SK-N-MC (cell line): ENCODE measurements at regions not wholly inside any gene's neighbourhood (a gene's known extent, or its start where the extent isn't known, plus 50 kb on each side); places are given as distances from the start of the nearest gene placed in this dataset.

ENCODE experiments used
- DNase-seq: peaks from one replicate; pipeline ENCODE4 v3.0.0-alpha.2; 2011; ENCODE audit warnings: low read depth, low spot score
- H3K27ac ChIP-seq: fragments of 200-600 bp; sonication (generic); 2 replicates; pipeline ENCODE4 v1.5.1; 2016; ENCODE audit warnings: mixed run types
- H3K36me3 ChIP-seq: fragments of 200-600 bp; sonication (generic); 2 replicates; pipeline ENCODE4 v1.6.1; 2017; ENCODE audit warnings: antibody characterized with exemption, low read length, mixed read lengths; ENCODE audit not compliant: insufficient read depth
- H3K4me3 ChIP-seq: fragments of 200-600 bp; sonication (generic); 2 replicates; pipeline ENCODE4 v1.5.1; 2016
- H3K9ac ChIP-seq: fragments of 200-600 bp; sonication (generic); 2 replicates; pipeline ENCODE4 v1.8.0; 2017; ENCODE audit warnings: mixed run types, mixed read lengths; ENCODE audit not compliant: insufficient read length
- H3K9me3 ChIP-seq: fragments of 200-600 bp; sonication (generic); 2 replicates; pipeline ENCODE4 v1.6.1; 2017; ENCODE audit warnings: low read depth, mild to moderate bottlenecking, antibody characterized with exemption, low read length, moderate library complexity, mixed read lengths
- EZH2 ChIP-seq: fragments of 200-600 bp; sonication (generic); IDR thresholded peaks from one replicate; pipeline ENCODE4 v1.6.1; 2017; ENCODE audit warnings: antibody characterized with exemption
- FOXP2 ChIP-seq: optimal IDR thresholded peaks from 2 replicates; pipeline ENCODE3; 2011; ENCODE audit warnings: mild to moderate bottlenecking, moderate library complexity; ENCODE audit not compliant: insufficient read depth; ENCODE audit errors: extremely low read length, control extremely low read depth
- POLR2AphosphoS5 ChIP-seq: IDR thresholded peaks from 2 replicates; pipeline ENCODE4 v1.6.1; 2012; ENCODE audit warnings: mild to moderate bottlenecking, low read depth, low read length, borderline replicate concordance

DNA sequence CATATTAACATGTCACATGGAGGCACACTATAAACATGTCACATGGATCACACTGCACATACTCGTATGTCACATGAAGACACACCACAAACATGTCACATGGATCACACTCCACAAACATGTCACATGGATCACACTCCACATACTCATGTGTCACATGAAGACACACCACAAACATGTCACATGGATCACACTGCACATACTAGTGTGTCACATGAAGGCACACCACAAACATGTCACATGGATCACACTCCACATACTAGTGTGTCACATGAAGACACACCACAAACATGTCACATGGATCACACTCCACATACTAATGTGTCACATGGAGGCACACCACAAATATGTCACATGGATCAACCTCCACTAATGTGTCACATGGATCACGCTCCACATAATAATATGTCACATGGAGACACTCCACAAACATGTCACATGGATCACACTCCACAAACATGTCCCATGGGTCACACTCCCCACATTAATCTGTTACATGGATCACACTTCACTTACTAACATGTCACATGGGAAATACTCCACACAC is 195.6 kb upstream of the PFKP start:
- no peak overlapping the region for H3K27ac ChIP-seq
- no peak for DNase-seq
- H3K9me3 ChIP-seq, result no peaks in the 10 kb centered on the region
- no peak overlapping the region for H3K9ac ChIP-seq
- H3K4me3 ChIP-seq, result no peak overlapping the region
- H3K36me3 ChIP-seq, result no peaks in the 10 kb centered on the region
- TF ChIP-seq FOXP2 (no peak), POLR2AphosphoS5 (no peak), EZH2 (no peak)

DNA sequence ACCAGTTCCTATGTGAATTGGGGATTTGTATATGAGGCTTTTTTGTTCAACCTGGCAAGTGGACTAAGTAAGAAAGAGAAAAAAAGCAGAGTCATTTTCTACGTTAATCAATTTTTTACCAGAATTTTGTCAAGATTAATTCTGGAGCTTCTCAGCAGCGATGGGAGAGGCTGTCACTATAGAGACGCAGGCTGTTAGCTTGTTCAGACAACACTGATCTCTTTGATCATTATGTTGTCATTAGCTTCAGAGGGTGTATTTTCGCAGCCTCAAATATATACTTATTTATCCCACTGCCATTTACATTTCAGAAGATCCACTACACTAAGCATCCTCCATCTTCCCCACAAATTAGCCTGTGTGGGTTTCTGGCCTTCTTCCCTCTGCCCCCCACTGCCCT is 196.7 kb upstream of the PFKP start:
- Histone ChIP-seq H3K27ac (no peak overlapping the region), H3K9me3 (no peaks in the 10 kb centered on the region), H3K36me3 (no peaks in the 10 kb centered on the region), H3K4me3 (no peak overlapping the region), H3K9ac (no peak overlapping the region)
- DNase-seq, result no peak
- no peak for TF ChIP-seq EZH2
- no peak for TF ChIP-seq FOXP2
- TF ChIP-seq POLR2AphosphoS5, result no peak

DNA sequence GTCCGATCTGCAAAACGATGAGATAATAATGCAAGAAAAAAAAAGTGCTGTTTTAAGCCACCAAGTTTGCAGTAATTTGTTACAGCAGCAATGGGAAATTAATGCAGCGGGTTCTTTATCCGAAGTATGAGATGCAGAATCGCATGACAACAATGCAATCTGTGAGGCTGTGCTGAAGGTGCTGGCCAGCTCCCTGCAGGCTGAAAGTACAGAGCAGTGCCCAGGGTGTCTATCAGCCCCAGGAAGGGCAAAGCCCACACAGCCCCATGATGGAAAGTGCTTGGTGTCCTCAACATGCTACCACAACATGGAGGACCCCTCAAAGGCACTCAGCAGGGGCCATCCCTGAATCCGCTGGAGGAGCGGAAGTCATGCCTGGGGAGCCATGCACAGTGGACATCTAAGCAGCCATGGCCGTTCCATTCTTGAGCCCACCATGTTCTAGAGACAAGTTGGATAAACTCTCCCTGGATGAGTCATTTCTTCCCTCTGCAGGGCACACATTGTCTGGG is 199.5 kb upstream of the PFKP start:
- TF ChIP-seq EZH2, result no peak
- no peak for TF ChIP-seq POLR2AphosphoS5
- no peak for TF ChIP-seq FOXP2
- Histone ChIP-seq H3K9ac (no peak overlapping the region), H3K36me3 (no peaks in the 10 kb centered on the region), H3K9me3 (no peaks in the 10 kb centered on the region), H3K27ac (no peak overlapping the region), H3K4me3 (no peak overlapping the region)
- DNase-seq, result no peak

DNA sequence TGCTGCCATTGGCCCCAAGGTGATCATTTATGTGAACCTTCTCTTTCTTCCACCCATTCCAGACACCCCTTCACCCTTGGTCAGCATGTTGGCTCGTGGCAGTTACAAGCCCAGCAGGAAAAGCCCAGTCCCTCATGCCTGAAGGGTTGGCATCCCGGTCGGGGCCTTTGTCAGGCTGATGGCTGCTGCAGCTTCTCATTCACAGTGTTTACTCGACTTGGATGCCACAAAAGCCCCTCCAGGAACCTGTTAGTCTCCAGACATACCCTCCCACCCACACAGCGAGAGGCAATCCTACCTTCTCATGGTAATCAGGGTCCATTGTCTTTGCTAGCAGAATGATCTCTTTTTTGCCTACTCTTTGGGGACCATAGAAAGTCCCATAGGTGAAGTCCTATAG is 200.8 kb upstream of the PFKP start:
- Histone ChIP-seq H3K4me3 (no peak overlapping the region), H3K27ac (no peak overlapping the region), H3K9me3 (no peaks in the 10 kb centered on the region), H3K9ac (no peak overlapping the region), H3K36me3 (no peaks in the 10 kb centered on the region)
- no peak for DNase-seq
- no peak for TF ChIP-seq POLR2AphosphoS5
- no peak for TF ChIP-seq FOXP2
- no peak for TF ChIP-seq EZH2

DNA sequence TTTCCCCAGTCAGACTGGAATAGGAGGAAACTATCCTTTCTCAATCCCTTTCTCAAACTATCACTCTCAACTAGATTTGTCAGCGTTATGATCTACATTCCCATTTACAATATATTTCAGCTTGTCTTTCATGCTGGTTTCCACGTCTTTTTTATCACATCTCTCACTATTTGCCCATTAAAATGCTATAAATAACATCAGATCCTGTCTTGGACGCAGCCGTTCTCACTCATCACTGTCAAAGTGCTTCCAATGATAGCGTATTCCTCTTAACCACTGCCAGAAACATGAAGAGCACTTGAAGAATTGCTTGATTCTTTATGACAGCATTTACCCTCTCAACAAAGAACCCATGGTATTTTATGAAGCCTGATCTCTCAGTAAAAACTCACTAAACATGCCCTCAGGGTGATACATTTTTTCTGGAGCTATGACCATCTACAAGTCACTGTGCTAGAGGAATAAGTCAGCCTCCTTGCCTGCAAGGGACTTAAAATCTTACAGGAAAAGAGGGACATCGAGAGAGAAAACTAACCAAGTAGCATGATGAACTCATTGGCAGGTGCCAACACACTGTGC is 205.6 kb upstream of the PFKP start:
- no peak overlapping the region; the same call in 1 of the 2 replicates for H3K27ac ChIP-seq
- no peak for TF ChIP-seq POLR2AphosphoS5
- no peak for TF ChIP-seq FOXP2
- TF ChIP-seq EZH2, result no peak
- DNase-seq, result no peak

DNA sequence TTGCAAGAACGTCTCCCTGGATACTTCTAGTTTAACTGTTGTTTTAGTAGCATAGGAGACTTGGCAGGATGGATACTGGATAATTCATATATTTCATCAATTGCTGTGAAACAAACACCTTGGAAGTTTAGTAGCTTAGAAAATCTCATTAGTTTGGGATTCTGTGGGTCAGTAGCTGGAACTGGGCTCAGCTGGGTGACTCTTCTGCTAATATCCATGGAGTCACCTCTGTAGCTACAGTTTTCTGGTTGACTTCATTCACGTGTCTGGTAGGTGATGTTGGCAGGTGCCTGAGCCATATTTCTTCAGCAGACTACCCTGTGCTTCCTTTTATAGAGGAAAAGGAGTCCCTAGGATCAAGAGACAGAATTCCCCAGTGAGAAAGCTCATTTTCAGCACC is 208.9 kb upstream of the PFKP start:
- Histone ChIP-seq H3K36me3 (peaks cover 5% of the 10 kb centered on the region; the same call in 1 of the 2 replicates), H3K4me3 (no peak overlapping the region), H3K27ac (peak overlapping the region; percentile 99), H3K9ac (no peak overlapping the region), H3K9me3 (peaks cover 5% of the 10 kb centered on the region; the same call in 1 of the 2 replicates)
- DNase-seq, result no peak
- no peak for TF ChIP-seq POLR2AphosphoS5
- TF ChIP-seq FOXP2, result no peak
- no peak for TF ChIP-seq EZH2

More for the DNA sequence above, 205.6 kb upstream of the PFKP start:
- peaks cover 5% of the 10 kb centered on the region; the same call in 1 of the 2 replicates for H3K36me3 ChIP-seq
- H3K9me3 ChIP-seq, result peaks cover 5% of the 10 kb centered on the region; the same call in 1 of the 2 replicates
- no peak overlapping the region for H3K9ac ChIP-seq
- 0 out of 2 replicates have a peak overlapping the region, but pooled peaks have one; percentile 38 for H3K4me3 ChIP-seq

DNA sequence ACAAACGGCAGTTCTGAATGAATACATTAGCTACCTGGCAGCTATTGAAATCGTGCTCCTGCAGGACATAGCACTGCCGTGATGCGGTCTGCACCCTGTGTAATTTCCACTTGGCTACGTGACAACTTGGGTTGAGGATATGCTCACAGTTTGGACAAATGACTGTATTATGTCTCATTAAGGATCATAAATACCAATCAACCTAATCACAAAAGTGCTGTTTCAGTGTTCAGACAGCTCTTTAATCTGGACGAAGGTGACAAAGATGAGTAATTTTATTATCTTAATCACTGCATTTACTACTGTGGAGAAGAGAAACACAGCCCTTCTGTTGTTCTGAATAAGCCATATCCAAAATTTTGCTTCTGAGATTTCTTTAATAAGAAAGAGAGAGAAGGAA is 210.8 kb upstream of the PFKP start:
- no peak for TF ChIP-seq EZH2
- TF ChIP-seq POLR2AphosphoS5, result no peak
- TF ChIP-seq FOXP2, result no peak
- DNase-seq, result peak; percentile 88
- Histone ChIP-seq H3K36me3 (peaks cover 5% of the 10 kb centered on the region; the same call in 1 of the 2 replicates), H3K27ac (peak overlapping the region; percentile 99), H3K4me3 (peak overlapping the region; percentile 63), H3K9ac (peak overlapping the region; percentile 71), H3K9me3 (peaks cover 5% of the 10 kb centered on the region; the same call in 1 of the 2 replicates)

DNA sequence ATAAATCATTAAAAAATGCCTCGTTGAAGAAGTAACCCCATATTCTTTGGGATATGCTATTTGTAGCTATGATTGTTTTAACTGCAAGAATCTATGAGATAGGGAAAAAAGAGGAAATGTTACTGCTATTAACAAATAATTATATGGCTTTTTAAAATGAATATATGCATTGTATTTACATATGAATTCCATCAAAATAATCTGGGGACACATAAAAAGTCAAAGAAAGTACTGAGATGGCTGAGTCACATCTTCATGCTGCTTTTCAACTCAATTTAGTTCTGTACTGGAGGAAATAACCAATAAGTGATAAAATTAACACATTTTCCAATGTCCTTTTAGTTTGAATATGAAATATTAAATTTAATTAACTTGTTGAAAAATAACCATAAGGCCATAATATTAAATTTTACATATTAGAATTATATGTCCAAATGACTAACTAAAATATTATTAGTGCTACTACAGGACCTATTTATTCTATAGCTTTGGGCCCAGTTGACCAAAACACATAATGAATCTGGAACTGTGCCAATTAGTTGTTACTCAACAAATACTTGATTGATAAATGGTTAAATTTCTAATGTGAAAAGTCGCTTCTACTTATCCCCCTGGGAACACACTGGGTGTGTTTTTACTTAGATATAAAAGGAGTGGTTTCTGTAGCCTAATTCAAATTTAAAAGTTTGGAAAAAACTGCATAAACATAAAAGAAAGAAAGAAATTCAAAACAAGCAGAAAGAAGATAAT is 214.6 kb upstream of the PFKP start:
- Histone ChIP-seq H3K36me3 (no peaks in the 10 kb centered on the region), H3K27ac (peak overlapping the region; percentile 99), H3K4me3 (peak overlapping the region; percentile 15; the same call in 1 of the 2 replicates), H3K9ac (peak overlapping the region; percentile 33), H3K9me3 (no peaks in the 10 kb centered on the region)
- TF ChIP-seq EZH2 (no peak), FOXP2 (no peak), POLR2AphosphoS5 (no peak)
- DNase-seq, result no peak
